ENCODE measurements at regions not wholly inside any gene's neighbourhood (a gene's known extent, or its start where the extent isn't known, plus 50 kb on each side); places are given as distances from the start of the nearest gene placed in this dataset.

DNA sequence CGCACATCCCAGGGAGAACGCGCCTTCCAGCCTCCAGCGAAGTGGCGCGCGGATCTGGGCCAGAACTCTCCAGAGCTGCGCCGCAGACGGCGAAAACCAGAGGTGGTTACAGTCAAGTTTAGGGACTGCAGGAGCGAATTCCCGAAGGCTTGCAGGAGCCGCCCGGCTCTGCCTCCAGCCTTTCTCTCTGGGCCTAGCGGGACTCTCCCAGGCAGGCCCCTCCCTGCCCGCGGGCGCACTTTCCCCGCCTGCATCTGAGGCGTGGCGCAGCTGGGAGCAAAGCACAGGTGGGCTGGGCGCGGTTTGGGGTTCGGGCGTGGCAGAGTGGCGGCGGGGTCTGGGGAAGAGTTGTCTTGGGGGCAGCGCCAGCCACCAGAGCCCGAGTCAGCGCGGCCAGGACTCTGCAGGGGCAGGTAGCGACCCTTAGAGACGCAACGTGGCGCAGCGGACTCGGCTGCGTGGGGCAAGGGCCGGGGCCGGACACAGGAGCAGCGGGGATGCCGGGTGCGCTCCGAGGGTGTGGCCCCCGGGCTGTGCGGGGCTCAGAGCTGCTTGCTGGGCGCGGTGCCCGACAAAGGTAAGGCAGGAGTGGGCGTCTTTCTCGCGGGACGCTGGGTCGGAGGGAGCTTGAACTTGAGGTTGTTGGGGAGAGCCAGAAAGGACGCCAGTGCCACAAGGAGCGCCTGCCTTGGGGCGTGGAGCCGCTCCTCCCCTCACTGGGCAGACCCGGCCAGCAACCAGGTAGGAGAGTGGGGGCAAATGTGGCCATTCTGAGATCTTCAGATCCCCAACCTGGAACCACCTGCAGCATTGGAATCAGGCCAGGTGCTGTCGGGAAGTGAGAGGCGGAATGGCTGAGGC is 1126.0 kb downstream of the AACS start:
- peaks cover 10% of the 10 kb centered on the region for H3K27me3 Mint-ChIP-seq
- DNase-seq (no peak), ATAC-seq (no peak)
- no peak overlapping the region for H3K27ac Mint-ChIP-seq
- ChIA-PET POLR2A (no interaction called here), CTCF (no interaction called here)
- H3K4me3 Mint-ChIP-seq = no peak overlapping the region
- intact Hi-C loops (cut with micrococcal nuclease) = no loop called here
- H3K9me3 Mint-ChIP-seq = no peaks in the 10 kb centered on the region
- TF ChIP-seq, protein P1, sequence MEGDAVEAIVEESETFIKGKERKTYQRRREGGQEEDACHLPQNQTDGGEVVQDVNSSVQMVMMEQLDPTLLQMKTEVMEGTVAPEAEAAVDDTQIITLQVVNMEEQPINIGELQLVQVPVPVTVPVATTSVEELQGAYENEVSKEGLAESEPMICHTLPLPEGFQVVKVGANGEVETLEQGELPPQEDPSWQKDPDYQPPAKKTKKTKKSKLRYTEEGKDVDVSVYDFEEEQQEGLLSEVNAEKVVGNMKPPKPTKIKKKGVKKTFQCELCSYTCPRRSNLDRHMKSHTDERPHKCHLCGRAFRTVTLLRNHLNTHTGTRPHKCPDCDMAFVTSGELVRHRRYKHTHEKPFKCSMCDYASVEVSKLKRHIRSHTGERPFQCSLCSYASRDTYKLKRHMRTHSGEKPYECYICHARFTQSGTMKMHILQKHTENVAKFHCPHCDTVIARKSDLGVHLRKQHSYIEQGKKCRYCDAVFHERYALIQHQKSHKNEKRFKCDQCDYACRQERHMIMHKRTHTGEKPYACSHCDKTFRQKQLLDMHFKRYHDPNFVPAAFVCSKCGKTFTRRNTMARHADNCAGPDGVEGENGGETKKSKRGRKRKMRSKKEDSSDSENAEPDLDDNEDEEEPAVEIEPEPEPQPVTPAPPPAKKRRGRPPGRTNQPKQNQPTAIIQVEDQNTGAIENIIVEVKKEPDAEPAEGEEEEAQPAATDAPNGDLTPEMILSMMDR (IDR thresholded peaks at IDR 0.05) = no peak
- no peaks in the 10 kb centered on the region for H3K36me3 Mint-ChIP-seq (ENCODE audit: low read depth)
- no peaks in the 10 kb centered on the region for H3K4me1 Mint-ChIP-seq (ENCODE audit: low read depth)

DNA sequence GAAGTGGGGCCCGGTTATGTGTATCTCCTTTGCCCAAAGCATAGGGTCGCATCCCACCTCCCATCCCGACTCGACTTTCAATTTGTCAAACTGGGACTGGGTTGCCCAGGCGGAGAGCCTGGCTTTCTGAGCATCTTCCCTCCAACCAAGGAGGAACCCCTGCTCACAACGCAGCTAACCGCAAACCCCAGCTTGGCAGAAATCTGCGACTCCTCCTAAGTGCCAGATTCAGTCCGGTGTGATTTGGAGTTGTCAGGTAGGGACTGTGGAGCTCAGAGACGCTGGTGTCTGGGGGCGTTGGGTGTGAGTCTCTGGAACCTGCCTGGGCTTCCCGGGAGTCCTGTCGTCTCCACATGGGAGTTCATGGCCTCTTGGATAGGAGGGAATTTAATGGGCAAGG is 1126.7 kb downstream of the AACS start:
- CTCF ChIA-PET = no interaction called here
- intact Hi-C loops (cut with micrococcal nuclease) = no loop called here
- TF ChIP-seq, protein P1 (IDR thresholded peaks at IDR 0.05) = no peak

DNA sequence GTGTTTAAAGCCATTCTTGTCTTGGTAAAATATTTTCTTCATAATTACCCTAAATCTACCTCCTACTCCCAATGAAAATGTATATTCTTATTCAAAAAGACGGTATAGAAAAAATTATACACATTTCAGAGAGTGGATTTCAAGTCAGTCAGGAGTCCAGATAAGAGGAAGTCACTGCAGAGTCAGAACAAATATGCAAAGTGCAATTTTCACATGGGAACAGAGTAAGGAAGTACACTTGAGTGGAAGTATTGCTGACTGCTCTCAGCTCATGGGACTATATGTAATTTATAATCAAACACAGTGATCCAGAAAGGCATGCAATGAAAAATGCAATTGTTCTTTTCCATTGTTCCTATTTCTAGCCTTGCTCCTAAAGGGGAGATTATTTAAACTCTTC is 1128.0 kb downstream of the AACS start:
- no peaks in the 10 kb centered on the region for H3K4me1 Mint-ChIP-seq (ENCODE audit: low read depth)
- H3K36me3 Mint-ChIP-seq (ENCODE audit: low read depth) = no peaks in the 10 kb centered on the region
- ATAC-seq (no peak), DNase-seq (no peak)
- intact Hi-C loops (cut with micrococcal nuclease) = no loop called here
- no peak overlapping the region for H3K4me3 Mint-ChIP-seq
- no peak overlapping the region for H3K27ac Mint-ChIP-seq
- TF ChIP-seq, protein P1 (IDR thresholded peaks at IDR 0.05) = no peak
- H3K27me3 Mint-ChIP-seq = peaks cover 10% of the 10 kb centered on the region
- POLR2A ChIA-PET = no interaction called here
- H3K9me3 Mint-ChIP-seq = no peaks in the 10 kb centered on the region
- CTCF ChIA-PET = no interaction called here

More for the DNA sequence above, 1126.7 kb downstream of the AACS start:
- DNase-seq = no peak
- Mint-ChIP-seq H3K27ac (no peak overlapping the region), H3K4me3 (no peak overlapping the region), H3K4me1 (ENCODE audit: low read depth) (no peaks in the 10 kb centered on the region), H3K36me3 (ENCODE audit: low read depth) (no peaks in the 10 kb centered on the region), H3K27me3 (peaks cover 10% of the 10 kb centered on the region), H3K9me3 (no peaks in the 10 kb centered on the region)
- no peak for ATAC-seq
- POLR2A ChIA-PET = no interaction called here

DNA sequence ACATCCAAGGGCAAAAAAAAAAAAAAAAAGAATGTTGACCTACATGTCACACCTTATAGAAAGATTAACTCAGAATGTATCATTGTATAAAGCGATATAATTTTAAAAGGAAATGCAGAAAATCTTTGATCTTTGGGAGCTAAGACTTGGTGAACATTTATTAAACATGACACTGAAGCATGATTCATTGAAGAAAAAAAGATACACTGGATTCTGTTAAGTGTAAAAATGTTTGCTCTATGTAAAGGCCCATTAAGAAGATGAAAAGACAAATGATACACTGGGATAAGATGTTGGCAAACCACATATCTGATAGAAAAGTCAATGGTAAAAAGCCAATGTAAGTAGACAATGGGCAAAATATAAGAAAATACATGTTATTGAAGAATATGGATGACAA is 1131.0 kb downstream of the AACS start:
- Mint-ChIP-seq H3K4me1 (ENCODE audit: low read depth) (no peaks in the 10 kb centered on the region), H3K27ac (no peak overlapping the region), H3K36me3 (ENCODE audit: low read depth) (no peaks in the 10 kb centered on the region), H3K9me3 (no peaks in the 10 kb centered on the region), H3K4me3 (no peak overlapping the region), H3K27me3 (no peaks in the 10 kb centered on the region)
- CTCF ChIA-PET = no interaction called here
- POLR2A ChIA-PET = no interaction called here
- intact Hi-C loops (cut with micrococcal nuclease) = no loop called here
- no peak for ATAC-seq
- TF ChIP-seq, protein P1 (IDR thresholded peaks at IDR 0.05) = no peak
- DNase-seq = no peak

DNA sequence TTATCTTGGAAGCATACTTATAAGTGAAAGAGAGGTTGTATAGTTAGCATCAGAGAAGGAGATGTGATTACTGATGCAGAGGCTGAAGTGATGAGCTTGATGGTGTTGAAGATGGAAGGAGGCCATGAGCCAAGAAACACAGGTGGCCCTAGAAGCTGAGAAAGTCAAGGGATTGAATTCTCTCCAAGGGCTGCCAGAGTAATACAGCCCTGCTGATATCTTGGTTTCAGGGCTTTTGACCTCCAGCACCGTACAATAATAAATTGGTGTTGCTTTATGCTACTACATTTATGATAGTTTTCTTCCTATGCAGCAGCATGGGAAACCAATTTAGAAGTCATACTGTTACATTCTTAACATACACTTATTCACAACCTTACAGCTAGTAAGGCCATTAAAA is 1133.3 kb downstream of the AACS start:
- ChIA-PET POLR2A (no interaction called here), CTCF (no interaction called here)
- H3K4me1 Mint-ChIP-seq (ENCODE audit: low read depth) = no peaks in the 10 kb centered on the region
- no peaks in the 10 kb centered on the region for H3K27me3 Mint-ChIP-seq
- no peak for ATAC-seq
- TF ChIP-seq, protein P1 (IDR thresholded peaks at IDR 0.05) = no peak
- no peaks in the 10 kb centered on the region for H3K36me3 Mint-ChIP-seq (ENCODE audit: low read depth)
- intact Hi-C loops (cut with micrococcal nuclease) = no loop called here
- H3K27ac Mint-ChIP-seq = no peak overlapping the region
- DNase-seq = no peak
- H3K4me3 Mint-ChIP-seq = no peak overlapping the region
- H3K9me3 Mint-ChIP-seq = no peaks in the 10 kb centered on the region
